Stomach (tissue), 8 donors: ENCODE measurements at regions not wholly inside any gene's neighbourhood (a gene's known extent, or its start where the extent isn't known, plus 50 kb on each side); places are given as distances from the start of the nearest gene placed in this dataset.

Experiments
- DNase-seq, 2 donors: peaks; one replicate each; pipeline versions ENCODE4 v3.0.0 to v3.0.0-alpha.2; 2013 to 2019
- H3K27ac ChIP-seq, 5 donors: fragments of 200-600 bp in 4 of 5; sonication (generic) in 4 of 5; one replicate each; pipeline ENCODE4 v1.5.1; 2013 to 2019; ENCODE audit warnings: mild to moderate bottlenecking in 1 of 5, moderate library complexity in 1 of 5
- H3K27me3 ChIP-seq, 3 donors: fragments of 200-600 bp; sonication (generic); one replicate each; pipeline ENCODE4 v1.5.1; 2017 to 2019; ENCODE audit warnings: mixed run types in 1 of 3
- H3K36me3 ChIP-seq, 4 donors: fragments of 200-600 bp; sonication (generic); 1 replicate in 3 of 4; 2 replicates in 1 of 4; pipeline ENCODE4 v1.5.1; 2016 to 2019
- H3K4me1 ChIP-seq, 4 donors: fragments of 200-600 bp; sonication (generic); one replicate each; pipeline ENCODE4 v1.5.1; 2016 to 2019
- H3K4me3 ChIP-seq, 4 donors: fragments of 200-600 bp; sonication (generic) in 3 of 4; one replicate each; pipeline ENCODE4 v1.5.1; 2016 to 2019; ENCODE audit warnings: mild to moderate bottlenecking in 1 of 4
- H3K9me3 ChIP-seq, 4 donors: fragments of 200-600 bp; sonication (generic); one replicate each; pipeline ENCODE4 v1.5.1; 2016 to 2019
- CTCF ChIP-seq, 7 experiments: fragments of 450-650 bp in 4 of 7; fragments of 200-600 bp in 3 of 7; sonication (generic) in 3 of 7; IDR thresholded peaks; one replicate each; pipeline ENCODE4 v1.5.1; 2016 to 2019; ENCODE audit warnings: antibody characterized with exemption in 7 of 7, control low read depth in 2 of 7, mild to moderate bottlenecking in 1 of 7
- EP300 ChIP-seq: sonication (generic); formaldehyde crosslinking; IDR thresholded peaks from one replicate; pipeline ENCODE4 v1.6.1; 2017; ENCODE audit warnings: antibody characterized with exemption
- POLR2A ChIP-seq, 4 donors: fragments of 450-650 bp; IDR thresholded peaks; one replicate each; pipeline ENCODE4 v1.6.1; 2016; ENCODE audit warnings: antibody characterized with exemption in 4 of 4, control low read depth in 2 of 4, mild to moderate bottlenecking in 1 of 4, moderate library complexity in 1 of 4
- POLR2AphosphoS5 ChIP-seq, 3 donors: sonication (generic); formaldehyde crosslinking; IDR thresholded peaks; one replicate each; pipeline ENCODE4 v1.6.1; 2016; ENCODE audit warnings: antibody characterized with exemption in 3 of 3
- WGBS, 5 donors: extraction: QIAGEN DNeasy Blood & Tissue Kit in 3 of 5; methylation state at CpG; one replicate each; pipeline versions ENCODE4 v1.1.5 to v1.1.7; 2013 to 2018; 5-methylcytosine and 5-hydroxymethylcytosine counted together
- intact Hi-C: fragments of 100-400 bp; cut with DNase I; formaldehyde crosslinking; loops from one replicate; pipeline ENCODE4 v1.15.1; 2023; ENCODE audit warnings: low total_unique reads
- donor health status: healthy with polysubstance abuse.
- donor health status: Bipolar disorder and iron deficiency.
- donor health status: healthy.

DNA sequence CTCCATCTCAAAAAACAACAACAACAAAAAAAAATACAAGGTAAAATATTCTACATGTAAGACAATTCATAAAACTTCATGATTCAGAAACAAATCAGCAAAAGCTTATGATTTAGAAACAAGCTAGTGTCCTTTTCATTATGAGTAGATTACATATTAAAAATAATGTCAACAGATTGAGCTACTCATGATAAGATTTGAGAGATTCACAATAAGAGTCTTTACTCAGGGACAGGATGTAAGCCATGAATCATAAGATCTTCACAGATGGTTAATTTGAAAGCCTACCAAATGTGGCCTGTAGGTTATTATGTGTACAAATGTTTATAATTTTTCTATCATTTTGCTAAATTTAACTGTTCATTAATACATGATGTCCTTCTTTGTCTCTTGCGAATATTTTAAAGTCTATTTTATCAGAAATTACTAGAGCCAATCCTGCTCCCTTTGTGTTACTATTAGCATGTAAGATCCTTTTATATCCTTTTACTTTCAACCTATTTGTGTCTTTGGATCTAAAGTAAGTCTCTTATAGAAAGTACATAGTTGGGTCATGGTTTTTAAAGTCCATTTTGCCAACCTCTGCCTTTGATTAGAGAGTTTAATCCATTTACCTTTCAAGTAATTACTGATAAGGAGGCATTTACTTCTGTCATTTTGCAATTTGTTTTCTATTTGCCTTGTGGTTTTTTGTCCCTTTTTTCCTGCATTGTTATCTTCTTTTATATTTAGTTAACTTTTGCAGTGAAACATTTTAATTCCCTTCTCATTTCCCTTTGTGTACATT lies 68.3 kb upstream of the RXFP2 start:
- Histone ChIP-seq H3K4me1 (peaks cover 0 to 6% (median 0%) of the 10 kb centered on the region in 4 donors), H3K27ac (no peak overlapping the region), H3K36me3 (no peaks in the 10 kb centered on the region), H3K4me3 (no peak overlapping the region), H3K9me3 (no peaks in the 10 kb centered on the region), H3K27me3 (no peaks in the 10 kb centered on the region)
- WGBS, 5 donors: 25 to 62% (median 57%) methylated on average over 1 of the region's 1 CpG
- intact Hi-C loops: no loop called here
- DNase-seq: no peak
- no peak for TF ChIP-seq POLR2A (IDR thresholded peaks at IDR 0.05)
- TF ChIP-seq POLR2AphosphoS5 (IDR thresholded peaks at IDR 0.05): no peak
- TF ChIP-seq EP300: no peak
- TF ChIP-seq CTCF (IDR thresholded peaks at IDR 0.05): no peak

DNA sequence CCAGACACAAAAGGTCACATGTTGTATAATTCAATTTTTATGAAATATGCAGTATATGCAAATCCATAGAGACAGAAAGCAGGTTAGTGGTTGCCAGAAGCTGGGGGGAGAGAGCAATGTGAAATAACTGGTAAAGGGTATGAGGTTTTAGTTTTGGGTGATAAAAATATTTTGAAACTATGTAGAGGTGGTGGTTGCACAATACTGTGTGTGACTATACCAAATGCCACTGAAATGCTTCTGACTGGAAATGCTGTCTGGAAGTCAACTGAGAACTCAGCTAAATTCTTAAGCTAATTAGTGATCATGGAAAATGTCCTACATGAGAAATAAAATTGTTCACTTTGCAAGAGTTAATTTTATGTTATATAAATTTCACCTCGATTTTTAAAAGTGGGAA lies 65.3 kb upstream of the RXFP2 start:
- no peak for DNase-seq
- TF ChIP-seq EP300: no peak
- TF ChIP-seq POLR2AphosphoS5 (IDR thresholded peaks at IDR 0.05): no peak
- no peak for TF ChIP-seq CTCF (IDR thresholded peaks at IDR 0.05)
- no peak for TF ChIP-seq POLR2A (IDR thresholded peaks at IDR 0.05)
- no peak overlapping the region for H3K27ac ChIP-seq
- no peak overlapping the region for H3K4me3 ChIP-seq
- peaks cover 0 to 6% (median 0%) of the 10 kb centered on the region in 4 donors for H3K4me1 ChIP-seq
- H3K27me3 ChIP-seq: no peaks in the 10 kb centered on the region
- no peaks in the 10 kb centered on the region for H3K9me3 ChIP-seq
- H3K36me3 ChIP-seq: no peaks in the 10 kb centered on the region
- WGBS, 5 donors: 69 to 81% (median 72%) methylated on average over 1 of the region's 1 CpG
- intact Hi-C loops: no loop called here

GRCh38 chr13:31675440-31675953 lies 63.8 kb upstream of the RXFP2 start:
- TF ChIP-seq POLR2AphosphoS5 (IDR thresholded peaks at IDR 0.05) (no peak), EP300 (no peak), POLR2A (IDR thresholded peaks at IDR 0.05) (no peak), CTCF (IDR thresholded peaks at IDR 0.05) (no peak)
- no peak overlapping the region for H3K4me3 ChIP-seq
- intact Hi-C loops: no loop called here
- no peaks in the 10 kb centered on the region for H3K9me3 ChIP-seq
- H3K36me3 ChIP-seq: no peaks in the 10 kb centered on the region
- DNase-seq: peak in 1 of 2 donors; percentile 3
- H3K27ac ChIP-seq: no peak overlapping the region
- no peaks in the 10 kb centered on the region for H3K27me3 ChIP-seq
- peaks cover 0 to 6% (median 0%) of the 10 kb centered on the region in 4 donors for H3K4me1 ChIP-seq
- 21 to 41% (median 34%) methylated on average over 5 of the region's 5 CpGs for WGBS, 5 donors

DNA sequence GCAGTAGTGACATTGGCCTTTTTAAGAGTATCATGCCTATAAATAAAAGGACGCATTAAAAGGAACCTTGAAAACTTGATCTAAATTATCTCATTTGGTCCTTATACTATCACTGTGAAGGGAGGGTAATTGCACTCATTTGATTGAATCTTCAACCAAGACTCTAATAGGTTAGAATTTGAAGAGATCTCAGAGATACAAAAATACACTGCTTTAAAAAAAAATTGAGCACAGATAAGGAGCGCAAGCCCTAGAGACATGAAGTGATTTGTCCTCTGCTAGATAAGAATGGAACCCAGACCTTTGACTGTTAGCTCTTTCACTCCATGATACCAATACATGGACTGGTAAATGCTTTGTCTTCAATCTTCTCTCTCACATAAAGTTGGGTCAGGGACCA lies 58.2 kb upstream of the RXFP2 start:
- Histone ChIP-seq H3K9me3 (peaks cover 0 to 5% (median 0%) of the 10 kb centered on the region in 4 donors), H3K27ac (no peak overlapping the region), H3K4me1 (no peaks in the 10 kb centered on the region), H3K36me3 (no peaks in the 10 kb centered on the region), H3K27me3 (no peaks in the 10 kb centered on the region), H3K4me3 (no peak overlapping the region)
- no peak for DNase-seq
- intact Hi-C loops: no loop called here
- 76 to 89% (median 84%) methylated on average over 2 of the region's 2 CpGs for WGBS, 5 donors
- TF ChIP-seq POLR2AphosphoS5 (IDR thresholded peaks at IDR 0.05) (no peak), CTCF (IDR thresholded peaks at IDR 0.05) (no peak), EP300 (no peak), POLR2A (IDR thresholded peaks at IDR 0.05) (no peak)
